Stimulated activated CD8-positive, alpha-beta memory T cell treated with anti-CD3 and anti-CD28 coated beads, Interleukin-12 subunit alpha, Interleukin-12 subunit beta, amount 100 ng/mL, for 1 hour (primary cell): ENCODE measurements at regions not wholly inside any gene's neighbourhood (a gene's known extent, or its start where the extent isn't known, plus 50 kb on each side); places are given as distances from the start of the nearest gene placed in this dataset.
"Not testable (repeated sequence)": the region's sequence is repeated elsewhere in the genome, so short reads cannot be mapped to it uniquely, and the experiment has no call there.

ENCODE experiments used
- DNase-seq: peaks from one replicate; pipeline ENCODE4 v3.0.0-alpha.2; 2020; ENCODE audit warnings: low read depth

DNA sequence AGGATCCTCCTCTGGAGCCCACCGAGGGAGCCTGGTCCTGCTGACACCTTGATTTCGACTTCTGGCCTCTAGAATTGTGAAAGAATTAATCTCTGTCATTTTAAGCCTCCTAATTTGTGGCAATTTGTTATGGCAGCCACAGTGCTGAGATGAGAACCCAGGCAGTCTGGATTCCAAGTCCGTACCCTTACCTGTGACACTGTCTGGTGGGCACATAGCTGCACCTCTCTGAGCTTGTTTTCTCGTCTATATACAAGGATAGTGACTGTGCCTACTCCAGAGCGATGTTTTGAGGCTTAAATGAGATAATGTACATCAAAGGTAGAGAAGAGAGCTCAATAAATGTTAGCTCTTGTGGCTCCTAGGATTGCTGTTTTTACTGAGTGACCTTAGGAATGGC is 128.4 kb upstream of the MPHOSPH6 start:
- no peak for DNase-seq

DNA sequence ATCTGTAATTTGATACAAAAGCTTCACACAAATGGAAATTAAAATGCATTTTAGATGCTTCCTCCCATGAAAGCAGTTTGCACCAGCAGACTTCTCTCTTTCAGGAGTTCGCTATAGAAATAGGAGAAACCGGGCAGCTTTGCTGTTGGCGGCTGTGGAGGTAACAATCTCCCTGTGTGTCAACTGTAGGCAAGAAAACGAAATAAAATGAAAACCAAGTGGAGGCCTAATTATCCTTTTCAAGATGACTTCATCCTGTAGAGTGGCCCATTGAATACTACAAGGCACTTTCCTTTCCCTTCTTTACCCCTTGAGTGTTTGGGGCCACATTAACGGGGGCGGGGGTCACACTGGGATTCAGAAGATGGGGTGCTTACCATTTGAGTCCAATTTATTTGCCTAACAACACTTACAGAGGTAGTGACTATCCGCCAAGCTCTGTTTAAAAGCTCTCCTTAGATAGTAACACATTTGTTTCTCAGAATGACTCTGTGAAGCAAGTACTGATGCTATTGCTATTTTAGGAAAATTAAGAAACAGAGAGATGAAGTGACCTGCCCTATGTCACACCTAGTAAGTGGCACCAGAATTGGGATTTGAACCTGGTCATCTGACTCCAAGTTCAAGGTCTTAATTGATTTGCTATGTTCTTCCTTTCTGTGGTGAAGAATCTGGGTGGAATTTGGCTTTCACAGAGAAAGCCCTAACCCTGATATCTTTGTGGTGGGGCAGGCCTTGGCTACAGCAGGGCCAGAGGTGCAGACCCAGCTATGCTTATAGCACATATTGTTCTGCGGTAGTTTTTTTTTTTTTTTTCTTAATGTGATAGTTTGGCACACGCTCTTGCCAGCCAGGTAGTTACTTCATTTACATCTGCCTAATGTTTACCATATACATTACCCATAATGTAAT is 125.5 kb upstream of the MPHOSPH6 start:
- DNase-seq: no peak

DNA sequence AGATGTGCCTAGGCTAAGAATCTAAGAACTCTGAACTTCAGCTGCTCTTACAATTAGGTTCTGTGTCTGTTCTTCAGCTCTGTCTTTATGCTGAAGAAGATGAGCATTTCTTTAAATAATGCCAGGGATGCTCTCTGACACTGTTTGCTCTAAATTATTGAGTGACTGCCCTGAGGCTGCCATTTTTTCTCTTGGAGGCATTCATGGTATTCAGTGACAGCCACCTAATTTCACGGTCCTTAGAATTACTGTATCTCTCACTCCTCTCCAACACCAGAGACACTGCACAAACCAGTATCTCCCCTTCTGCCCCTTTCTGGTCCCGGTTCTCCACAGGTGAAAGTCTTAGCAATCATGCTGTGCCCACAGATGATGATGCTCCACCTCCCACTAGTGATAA is 123.6 kb upstream of the MPHOSPH6 start:
- DNase-seq: no peak

DNA sequence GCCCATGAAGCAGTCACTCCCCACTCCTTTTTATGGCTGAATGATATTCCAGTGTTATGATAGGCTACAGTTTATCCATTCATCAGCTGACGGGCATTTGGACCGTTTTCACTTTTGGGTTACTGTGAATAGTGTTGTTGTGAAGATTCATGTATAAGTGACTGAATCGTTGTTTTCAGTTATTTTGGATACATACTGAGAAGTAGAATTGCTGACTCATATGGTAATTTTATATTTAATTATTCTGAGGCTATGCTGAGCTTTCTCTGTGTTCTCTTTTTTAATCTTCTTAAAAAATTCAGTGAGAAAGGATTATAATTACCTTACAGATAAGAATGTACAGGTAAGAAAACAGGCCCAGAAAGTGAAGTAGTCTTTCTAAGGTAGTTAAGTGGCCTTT is 117.9 kb upstream of the MPHOSPH6 start:
- no peak for DNase-seq

DNA sequence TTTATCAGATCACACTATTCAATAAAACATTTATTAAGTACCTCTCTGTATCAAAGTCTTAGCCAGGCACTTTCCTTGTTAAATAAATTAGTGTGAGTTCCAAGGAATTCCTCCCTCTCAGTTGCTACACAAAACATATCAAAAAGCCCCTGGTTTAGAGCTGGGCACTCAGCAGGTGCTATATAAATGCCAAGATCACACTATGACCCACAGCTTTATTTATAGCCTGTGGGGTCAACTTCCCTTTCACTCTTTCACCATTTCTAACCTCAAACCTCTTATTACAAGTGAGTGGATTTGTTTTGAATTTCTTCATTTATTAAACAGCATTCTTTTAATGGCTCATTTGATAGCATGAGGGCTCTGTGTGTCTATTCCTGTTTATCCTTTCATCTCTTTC is 112.6 kb upstream of the MPHOSPH6 start:
- no peak for DNase-seq

DNA sequence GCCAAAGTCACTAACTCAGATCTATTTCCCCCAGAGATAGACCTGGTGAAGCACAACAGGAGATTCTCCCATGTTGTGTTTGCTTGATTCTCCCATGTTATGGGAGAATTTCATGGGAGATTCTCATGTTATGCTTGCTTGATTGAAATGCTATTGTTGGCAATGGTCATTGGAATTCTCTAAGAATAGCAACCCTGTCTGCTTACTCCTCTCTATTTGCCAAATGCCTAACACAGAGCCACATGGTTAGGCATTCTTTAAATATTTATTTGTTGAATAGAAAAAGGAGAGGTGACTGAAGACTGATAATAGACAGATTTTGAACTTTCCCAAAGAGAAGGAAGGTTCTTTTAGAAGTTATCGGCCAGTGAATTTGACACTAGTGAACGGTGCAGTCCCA is 111.5 kb upstream of the MPHOSPH6 start:
- DNase-seq: no peak

DNA sequence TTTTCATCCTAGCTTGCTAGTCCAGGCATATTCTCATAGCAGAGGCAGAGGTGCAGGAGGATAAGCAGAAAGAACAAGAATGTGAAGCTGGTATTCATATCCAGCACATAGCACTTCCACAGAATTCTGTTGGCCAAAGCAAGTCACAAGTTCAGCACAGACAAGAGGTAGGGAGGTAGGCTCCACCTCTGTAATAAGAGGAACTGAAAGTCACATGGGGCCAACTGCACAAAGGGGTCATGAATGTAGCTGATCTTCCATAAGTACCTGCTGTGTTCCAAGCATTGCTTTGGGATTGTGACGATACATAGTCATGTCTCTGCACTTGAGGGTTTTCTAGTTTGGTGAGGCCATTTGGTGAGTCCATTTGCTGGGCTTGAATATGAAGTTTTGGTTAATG is 110.8 kb upstream of the MPHOSPH6 start:
- no peak for DNase-seq

DNA sequence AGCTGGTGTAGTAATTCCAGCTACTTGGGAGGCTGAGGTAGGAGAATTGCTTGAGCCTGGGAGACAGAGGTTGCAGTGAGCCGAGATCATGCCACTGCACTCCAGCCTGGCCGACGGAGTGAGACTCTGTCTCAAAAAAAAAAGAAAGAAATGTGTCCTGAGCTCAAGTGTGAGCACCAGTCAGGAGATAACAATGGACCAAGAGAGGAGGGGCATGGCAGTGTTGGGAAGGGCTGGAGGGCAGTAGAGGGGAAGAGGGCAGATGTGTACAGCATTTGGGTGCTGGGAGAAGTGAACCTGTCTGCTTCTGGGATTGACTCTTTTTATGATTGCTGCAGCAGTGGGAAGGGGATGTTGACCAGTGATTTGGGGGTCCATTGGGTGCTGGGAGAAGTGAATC is 105.3 kb upstream of the MPHOSPH6 start:
- not testable (repeated sequence) for DNase-seq

DNA sequence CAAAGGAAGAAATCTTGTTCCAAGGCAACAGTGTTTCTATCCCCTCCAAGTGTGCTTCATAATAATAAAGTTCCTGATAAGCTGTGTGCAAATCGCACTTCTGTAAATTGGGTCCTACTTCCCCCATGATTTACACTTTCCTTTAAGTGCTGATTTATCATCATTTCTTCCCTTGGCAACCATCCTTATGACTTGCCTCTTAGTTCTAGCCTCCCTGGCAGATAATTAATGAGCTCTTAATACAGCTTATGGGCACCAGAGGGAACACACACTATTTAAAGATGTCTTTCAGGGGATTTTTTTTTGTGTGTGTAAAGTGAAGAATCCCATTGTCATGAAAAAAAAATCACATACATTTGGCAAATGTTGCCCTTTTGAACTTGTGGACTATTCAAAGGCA is 101.6 kb upstream of the MPHOSPH6 start:
- no peak for DNase-seq

DNA sequence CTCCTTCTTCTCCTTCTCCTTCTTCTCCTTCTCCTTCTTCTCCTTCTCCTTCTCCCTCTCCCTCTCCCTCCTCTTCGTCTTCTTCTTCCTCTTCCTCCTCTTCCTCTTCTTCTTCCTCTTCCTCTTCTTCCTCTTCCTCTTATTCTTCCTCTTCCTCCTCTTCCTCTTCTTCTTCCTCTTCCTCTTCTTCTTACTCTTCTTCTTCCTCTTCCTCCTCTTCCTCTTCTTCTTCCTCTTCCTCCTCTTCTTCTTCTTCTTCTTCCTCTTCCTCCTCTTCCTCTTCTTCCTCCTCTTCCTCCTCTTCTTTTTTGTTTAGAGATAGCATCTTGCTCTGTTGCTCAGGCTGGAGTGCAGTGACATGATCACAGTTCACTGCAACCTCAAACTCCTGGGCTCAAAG is 97.7 kb upstream of the MPHOSPH6 start:
- not testable (repeated sequence) for DNase-seq

DNA sequence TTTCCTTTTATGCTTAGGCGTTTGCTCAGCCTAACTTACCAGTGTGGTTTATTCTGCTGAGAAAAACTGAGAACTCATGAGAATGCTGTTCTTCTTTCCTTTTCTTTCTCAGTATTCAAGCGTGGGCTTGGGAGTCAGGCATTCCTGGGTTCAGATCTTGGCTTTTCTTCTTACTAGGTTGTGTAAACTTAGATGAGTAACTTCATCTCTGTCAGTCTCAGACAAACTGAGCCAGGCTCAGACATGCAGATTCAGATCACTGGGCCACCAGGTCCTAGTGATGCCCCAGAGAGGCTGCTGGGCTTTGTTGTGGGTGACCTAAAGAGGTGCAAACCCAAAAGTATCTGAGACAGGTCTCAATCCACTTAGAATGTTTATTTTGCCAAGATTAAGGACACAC is 95.8 kb upstream of the MPHOSPH6 start:
- DNase-seq: no peak

DNA sequence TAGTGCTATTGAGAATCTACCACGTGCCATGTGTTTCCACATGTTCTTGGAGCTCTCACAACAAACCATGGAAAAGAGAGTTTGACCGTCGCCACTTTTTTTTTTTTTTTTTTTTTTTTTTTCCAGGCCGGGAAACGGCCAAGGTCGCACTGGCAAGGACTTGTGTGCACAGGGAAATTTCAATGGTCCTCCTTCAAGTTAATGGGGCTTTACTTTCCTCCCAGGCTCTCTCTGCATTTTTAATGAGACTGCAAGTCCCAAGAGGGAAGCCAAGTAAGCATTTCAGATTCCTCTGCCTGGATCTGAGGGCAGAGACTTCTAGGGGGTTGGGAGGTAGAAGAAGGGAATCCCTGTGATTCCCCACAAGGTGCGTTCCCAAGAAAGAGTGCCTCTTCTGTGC is 94.7 kb upstream of the MPHOSPH6 start:
- no peak for DNase-seq

DNA sequence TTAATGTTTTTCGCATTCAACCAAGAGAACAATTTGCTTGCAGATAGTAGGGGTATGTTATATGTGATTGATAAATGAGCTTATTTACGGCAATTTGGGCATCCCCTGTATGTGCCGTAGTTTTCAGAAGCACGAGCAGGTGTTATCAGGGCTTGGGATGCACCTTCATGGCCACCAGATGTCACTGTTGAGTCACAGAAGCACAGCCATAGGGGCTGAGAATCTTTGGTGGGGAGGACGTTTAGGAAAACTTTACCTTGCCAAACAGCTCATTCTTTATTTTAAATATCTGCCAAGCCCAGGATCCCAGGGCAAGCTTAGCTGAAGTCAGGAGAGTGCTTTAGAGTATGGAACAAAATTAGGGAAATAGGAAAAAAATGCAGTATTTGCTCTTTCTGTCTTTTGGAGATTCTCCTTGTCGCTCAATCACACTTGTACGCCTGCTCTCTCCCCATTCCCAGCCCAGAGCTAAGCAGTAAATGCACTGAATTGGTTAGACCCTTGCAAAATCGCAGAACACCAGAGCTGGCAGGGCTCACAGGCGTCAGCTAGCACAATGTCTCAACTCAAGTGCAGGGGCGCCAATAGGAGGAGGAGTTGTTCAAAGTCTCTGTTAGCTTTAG is 93.6 kb upstream of the MPHOSPH6 start:
- DNase-seq: peak; percentile 40

DNA sequence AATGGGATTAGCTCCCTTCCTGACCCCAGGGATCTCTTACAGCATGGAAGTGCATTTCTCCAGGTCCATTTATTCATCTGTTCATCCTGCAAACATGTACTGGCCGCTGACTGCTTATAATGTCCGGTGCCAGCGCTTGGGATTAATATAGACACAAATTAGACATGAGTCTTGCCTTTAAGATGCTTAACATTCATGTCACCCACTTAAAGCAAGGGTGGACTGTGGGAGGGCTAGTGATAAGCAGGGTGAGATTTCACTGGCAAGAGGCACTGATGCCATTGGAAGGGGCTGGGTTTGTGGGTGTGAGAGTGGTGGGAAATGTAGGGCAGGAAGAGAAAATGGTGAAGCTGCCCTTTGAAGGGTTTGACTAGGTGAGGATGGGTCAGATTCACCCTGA is 92.2 kb upstream of the MPHOSPH6 start:
- DNase-seq: no peak

DNA sequence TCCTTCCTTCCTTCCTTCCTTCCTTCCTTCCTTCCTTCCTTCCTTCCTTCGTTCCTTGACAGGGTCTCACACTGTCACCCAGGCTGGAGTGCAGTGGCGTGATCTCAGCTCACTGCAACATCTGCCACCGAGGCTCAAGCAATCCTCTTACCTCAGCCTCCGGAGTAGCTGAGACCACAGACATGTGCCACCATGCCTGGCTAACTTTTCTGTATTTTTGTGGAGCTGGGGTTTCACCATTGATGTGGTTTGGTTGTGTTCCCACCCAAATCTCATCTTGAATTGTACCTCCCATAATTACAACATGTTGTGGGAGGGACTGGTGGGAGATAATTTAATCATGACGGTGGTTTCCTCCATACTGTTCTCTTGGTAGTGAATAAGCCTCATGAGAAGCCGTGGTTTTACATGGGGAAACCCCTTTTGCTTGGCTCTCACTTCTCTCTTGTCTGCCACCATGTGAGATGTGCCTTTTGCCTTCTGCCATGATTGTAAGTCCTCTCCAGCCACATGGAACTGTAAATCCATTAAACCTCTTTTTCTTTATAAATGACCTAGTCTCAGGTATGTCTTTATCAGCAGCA is 90.3 kb upstream of the MPHOSPH6 start:
- no peak for DNase-seq

DNA sequence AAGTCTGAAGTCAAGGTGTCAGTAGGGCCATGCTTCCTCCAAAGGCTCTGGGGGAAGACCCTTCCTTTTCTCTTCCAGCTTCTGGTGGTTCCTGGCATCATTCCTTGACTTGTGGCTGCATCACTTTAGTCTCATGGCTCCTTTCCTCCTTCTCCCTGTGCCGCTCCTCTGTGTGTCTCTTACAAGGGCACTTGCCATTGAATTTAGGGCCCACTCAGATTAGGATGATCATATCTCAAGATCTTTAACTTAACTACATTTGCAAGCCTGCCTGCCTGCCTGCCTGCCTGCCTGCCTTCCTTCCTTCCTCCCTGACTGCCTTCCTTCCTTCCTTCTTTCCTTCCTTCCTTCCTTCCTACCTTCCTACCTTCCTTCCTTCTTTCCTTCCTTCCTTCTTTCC is 89.7 kb upstream of the MPHOSPH6 start:
- DNase-seq: no peak

DNA sequence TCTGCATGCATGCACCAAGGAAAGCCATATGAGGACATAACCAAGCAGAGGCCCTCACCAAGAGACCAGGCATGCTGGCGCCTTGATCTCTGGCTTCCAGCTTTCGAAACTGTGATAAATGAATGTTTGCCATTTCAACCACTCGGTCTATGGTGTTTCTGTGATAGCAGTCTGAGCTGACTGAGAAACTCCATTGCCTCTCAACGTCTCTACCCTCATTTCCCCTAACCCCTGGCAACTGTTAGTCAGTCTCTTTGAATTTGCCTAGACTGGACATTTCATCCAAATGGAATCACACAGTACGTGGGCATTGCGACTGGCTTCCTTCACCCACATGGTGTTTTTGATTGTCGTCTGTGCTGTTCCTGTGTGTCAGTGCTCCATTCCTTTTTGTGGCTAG is 88.0 kb upstream of the MPHOSPH6 start:
- DNase-seq: no peak

DNA sequence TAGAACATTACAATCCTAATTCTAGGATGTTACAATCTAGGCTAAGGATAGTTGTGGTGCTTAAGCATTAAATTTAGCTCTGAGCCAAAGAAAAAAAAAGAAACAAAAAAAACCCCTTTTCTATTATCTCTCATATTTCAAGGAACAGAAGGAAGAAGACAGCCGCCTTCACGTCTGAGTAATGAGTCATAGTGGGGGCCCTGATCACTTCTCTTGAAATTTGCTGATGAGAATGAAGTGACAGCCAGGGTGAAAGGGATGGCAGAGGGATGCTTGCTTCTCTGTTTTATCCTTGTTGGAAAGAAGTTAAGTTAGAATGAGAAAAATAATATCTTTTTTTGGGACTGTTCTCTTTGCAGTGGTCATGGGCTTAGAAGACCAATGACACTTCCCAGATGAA is 82.6 kb upstream of the MPHOSPH6 start:
- DNase-seq: no peak

DNA sequence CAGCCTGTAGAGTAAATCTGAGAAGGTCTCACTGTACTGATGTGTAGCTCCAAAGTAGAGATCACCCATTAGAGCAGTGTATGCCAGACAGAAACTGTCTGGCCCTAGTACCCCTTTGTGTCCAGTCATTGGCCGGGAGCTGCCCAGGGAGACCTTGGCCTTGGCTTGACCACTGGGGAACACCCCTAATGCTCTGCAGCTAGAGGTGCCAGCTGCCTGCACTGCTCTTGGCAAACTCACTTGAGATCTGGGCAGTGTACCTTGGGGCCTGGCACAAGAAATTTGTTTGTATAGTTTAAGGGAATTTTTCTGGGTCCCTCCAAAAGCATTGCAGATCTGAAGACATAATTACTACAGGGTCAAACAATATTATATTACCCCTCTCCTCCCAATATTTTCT is 78.7 kb upstream of the MPHOSPH6 start:
- no peak for DNase-seq

DNA sequence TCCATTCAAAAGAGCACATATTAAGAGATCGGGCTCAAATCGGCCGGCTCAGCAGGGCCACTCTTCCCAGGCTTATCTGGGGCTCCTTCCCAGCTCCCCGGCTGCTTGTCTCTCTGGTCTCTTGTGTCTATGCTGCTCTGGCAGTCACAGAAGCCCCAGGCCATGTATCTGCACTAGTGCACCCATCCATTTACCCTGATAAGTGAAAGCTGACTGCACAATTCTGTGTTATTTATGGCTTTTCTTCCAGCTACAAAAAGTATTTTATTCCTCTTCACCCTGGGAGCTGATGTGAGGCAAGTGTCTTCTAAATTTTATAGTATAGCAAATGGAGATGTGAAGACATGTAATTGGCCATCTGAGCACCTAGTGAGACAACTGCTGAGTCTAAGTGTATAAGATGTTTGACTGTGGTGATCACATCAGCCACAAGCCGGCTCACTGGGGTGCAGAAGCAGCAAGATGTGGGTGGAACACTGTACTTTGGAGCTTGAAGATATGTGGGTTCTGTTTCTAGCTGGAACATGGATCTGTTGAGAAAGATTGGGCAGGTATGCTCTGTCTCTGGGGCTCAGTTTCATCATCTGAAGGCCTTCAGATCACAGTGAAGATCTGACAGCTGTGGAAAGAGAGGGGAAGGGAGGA is 78.1 kb upstream of the MPHOSPH6 start:
- DNase-seq: no peak

DNA sequence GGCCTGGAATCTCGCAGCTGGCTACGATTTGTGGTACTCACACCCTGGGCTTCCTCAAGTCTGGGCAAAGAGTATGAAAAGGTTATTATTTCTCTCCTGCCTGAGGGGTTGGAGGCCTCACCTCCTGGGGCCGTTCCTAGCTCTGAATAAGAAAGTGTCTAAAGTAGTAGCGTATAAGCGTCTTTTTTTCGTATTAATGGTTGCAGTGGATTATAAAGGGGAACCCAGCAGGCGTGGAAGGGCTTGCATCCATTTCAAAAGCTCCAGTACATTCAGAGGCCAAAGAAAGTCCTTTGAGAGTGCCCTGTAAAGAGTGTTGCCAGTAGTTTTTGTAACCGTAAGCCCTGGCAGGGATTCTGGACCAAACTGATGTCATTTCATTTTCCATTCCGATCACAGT is 72.2 kb upstream of the MPHOSPH6 start:
- no peak for DNase-seq

DNA sequence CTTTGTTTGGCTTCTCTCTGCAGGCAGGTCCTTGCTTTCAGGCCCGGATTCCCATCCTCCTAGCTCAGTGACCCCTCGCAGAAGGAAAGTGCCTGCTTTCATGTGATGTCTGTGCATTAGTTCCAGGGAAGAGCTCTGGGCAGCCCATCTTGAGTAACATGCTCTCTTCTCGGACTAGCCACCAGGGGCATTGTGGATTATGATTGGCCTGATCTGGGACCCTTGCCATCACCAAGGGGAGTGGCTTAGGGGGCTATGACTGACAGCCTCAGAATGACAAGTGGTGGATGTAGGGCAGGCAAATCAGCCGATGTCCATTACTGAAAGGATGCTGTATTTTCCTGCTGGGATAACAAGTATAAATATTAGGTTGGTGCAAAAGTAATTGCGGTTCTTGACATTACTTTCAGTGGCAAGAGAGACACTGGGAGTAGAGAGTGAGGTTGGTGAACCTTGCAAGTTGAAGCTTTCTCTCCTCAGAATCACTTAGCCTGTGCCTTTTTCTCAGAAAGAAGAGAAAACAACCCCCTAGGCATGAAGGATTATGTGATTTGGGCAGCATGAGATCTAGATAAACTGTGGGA is 71.5 kb upstream of the MPHOSPH6 start:
- no peak for DNase-seq

DNA sequence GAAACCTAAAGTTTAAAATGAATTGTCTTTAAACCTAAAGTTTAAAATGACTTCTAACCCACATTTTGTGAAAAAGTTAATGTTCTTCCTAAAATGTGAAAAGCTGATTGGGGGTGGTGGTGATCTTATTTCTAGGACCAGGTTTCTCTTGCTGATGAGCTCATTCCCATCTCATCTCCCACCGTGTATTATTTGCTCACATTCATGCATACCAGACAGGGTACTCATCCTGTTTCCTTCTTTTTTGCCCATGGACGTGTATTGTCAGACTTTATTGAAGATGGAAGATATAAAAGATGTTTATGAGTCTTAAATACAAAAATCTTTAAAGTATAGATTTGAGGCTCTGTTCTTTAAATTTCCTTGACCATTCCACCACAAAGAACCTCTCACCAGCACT is 70.1 kb upstream of the MPHOSPH6 start:
- no peak for DNase-seq
